SK-N-SH treated with all-trans-retinoic acid at 6 μM for 48 hours (cell line): ENCODE measurements at regions not wholly inside any gene's neighbourhood (a gene's known extent, or its start where the extent isn't known, plus 50 kb on each side); places are given as distances from the start of the nearest gene placed in this dataset.
A peak's percentile ranks its signal among the peaks of the same experiment; 100 is the strongest.

Experiments
- ATAC-seq: fragments of 200-7000 bp; cut with Tn5 transposase; 3 replicates; pipeline ENCODE4 v1.9.1; 2020; ENCODE audit warnings: mild to moderate bottlenecking, moderate library complexity
- ARNTL ChIP-seq: fragments of 450-650 bp; formaldehyde crosslinking; IDR thresholded peaks from 2 replicates; pipeline ENCODE4 v1.5.0; 2020; ENCODE audit warnings: low read depth, mild to moderate bottlenecking, moderate library complexity, borderline replicate concordance
- BACH2 ChIP-seq: fragments of 250-450 bp; sonication (Bioruptor Pico); IDR thresholded peaks from 2 replicates; pipeline ENCODE4 v1.9.0; 2021; ENCODE audit warnings: mild to moderate bottlenecking, borderline replicate concordance
- CSDC2 ChIP-seq: fragments of 250-450 bp; sonication (Bioruptor Pico); IDR thresholded peaks from 2 replicates; pipeline ENCODE4 v1.5.0; 2020; ENCODE audit warnings: mild to moderate bottlenecking, moderate library complexity
- ESRRG ChIP-seq: fragments of 250-450 bp; sonication (Bioruptor Pico); IDR thresholded peaks from 2 replicates; pipeline ENCODE4 v1.6.1; 2021; ENCODE audit warnings: mild to moderate bottlenecking
- OSR1 ChIP-seq: fragments of 250-450 bp; sonication (Bioruptor Pico); IDR thresholded peaks from 2 replicates; pipeline ENCODE4 v1.8.0; 2022; ENCODE audit warnings: moderate library complexity, mild to moderate bottlenecking, inconsistent platforms
- PATZ1 ChIP-seq: fragments of 250-450 bp; sonication (Bioruptor Pico); IDR thresholded peaks from 2 replicates; pipeline ENCODE4 v1.8.0; 2020; ENCODE audit warnings: mild to moderate bottlenecking, moderate library complexity, borderline replicate concordance
- PPARA ChIP-seq: fragments of 250-450 bp; sonication (Bioruptor Pico); IDR thresholded peaks from 2 replicates; pipeline ENCODE4 v1.5.0; 2020; ENCODE audit warnings: mild to moderate bottlenecking, borderline replicate concordance
- RARB ChIP-seq: fragments of 250-450 bp; sonication (Bioruptor Pico); IDR thresholded peaks from 2 replicates; pipeline ENCODE4 v1.8.0; 2021; ENCODE audit warnings: mild to moderate bottlenecking, moderate library complexity
- SNAI2 ChIP-seq: fragments of 250-450 bp; sonication (Bioruptor Pico); IDR thresholded peaks from 2 replicates; pipeline ENCODE4 v1.5.0; 2020; ENCODE audit warnings: mild to moderate bottlenecking, moderate library complexity
- TCF4 ChIP-seq: fragments of 250-450 bp; sonication (Bioruptor Pico); IDR thresholded peaks from 2 replicates; pipeline ENCODE4 v1.8.0; 2021; ENCODE audit warnings: mild to moderate bottlenecking, moderate library complexity, borderline replicate concordance
- TOX ChIP-seq: fragments of 250-450 bp; sonication (Bioruptor Pico); IDR thresholded peaks from 2 replicates; pipeline ENCODE4 v1.8.0; 2021; ENCODE audit warnings: mild to moderate bottlenecking, moderate library complexity, borderline replicate concordance
- ZC3H10 ChIP-seq: fragments of 250-450 bp; sonication (Bioruptor Pico); IDR thresholded peaks from 2 replicates; pipeline ENCODE4 v1.5.1; 2021; ENCODE audit warnings: mild to moderate bottlenecking, moderate library complexity
- ZFP3 ChIP-seq: fragments of 250-450 bp; sonication (Bioruptor Pico); IDR thresholded peaks from 2 replicates; pipeline ENCODE4 v1.5.0; 2020; ENCODE audit warnings: mild to moderate bottlenecking, moderate library complexity
- ZFP30 ChIP-seq: fragments of 450-650 bp; formaldehyde crosslinking; IDR thresholded peaks from 2 replicates; pipeline ENCODE4 v1.5.0; 2022; ENCODE audit warnings: mild to moderate bottlenecking, moderate library complexity
- ZNF565 ChIP-seq: fragments of 450-650 bp; formaldehyde crosslinking; conservative IDR thresholded peaks from 2 replicates; pipeline ENCODE4 v1.5.0; 2020; ENCODE audit warnings: low read depth, mild to moderate bottlenecking, moderate library complexity
- ZNF70 ChIP-seq: fragments of 450-650 bp; formaldehyde crosslinking; IDR thresholded peaks from 2 replicates; pipeline ENCODE4 v1.5.0; 2020; ENCODE audit warnings: mild to moderate bottlenecking, moderate library complexity
- ZNF8 ChIP-seq: fragments of 450-650 bp; formaldehyde crosslinking; IDR thresholded peaks from 2 replicates; pipeline ENCODE4 v1.5.0; 2020; ENCODE audit warnings: mild to moderate bottlenecking, moderate library complexity
- TF ChIP-seq, protein P1 (sequence below): fragments of 250-450 bp; sonication (Bioruptor Pico); IDR thresholded peaks from 2 replicates; pipeline ENCODE4 v1.5.0; 2020; ENCODE audit warnings: mild to moderate bottlenecking, moderate library complexity
- TF ChIP-seq, protein P2 (sequence below): fragments of 250-450 bp; sonication (Bioruptor Pico); IDR thresholded peaks from 2 replicates; pipeline ENCODE4 v1.5.1; 2021; ENCODE audit warnings: mild to moderate bottlenecking, moderate library complexity
- TF ChIP-seq, protein P3 (sequence below): fragments of 250-450 bp; sonication (Bioruptor Pico); IDR thresholded peaks from 2 replicates; pipeline ENCODE4 v1.8.0; 2021; ENCODE audit warnings: low read depth, mild to moderate bottlenecking, moderate library complexity, borderline replicate concordance

DNA sequence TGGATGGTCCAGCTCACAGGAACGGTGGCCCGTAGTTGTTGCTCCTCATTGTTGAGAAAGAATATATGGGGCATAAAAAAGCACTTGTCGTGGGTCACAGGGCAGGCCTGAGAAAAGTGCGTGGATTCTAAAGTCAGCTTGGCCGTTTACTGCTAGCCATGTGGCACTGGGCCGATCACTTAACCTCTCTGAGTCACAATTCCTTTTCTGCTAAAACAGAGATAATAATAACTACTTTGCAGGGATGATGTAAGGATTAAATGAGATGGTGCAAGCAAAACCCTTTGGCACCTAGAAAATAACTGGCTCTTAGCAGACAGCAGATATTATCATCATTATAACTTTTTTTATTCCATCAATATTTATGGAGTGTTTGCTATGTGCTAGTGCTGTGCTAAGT, 579.7 kb downstream of the CCDC171 start (continued):
- TF ChIP-seq, protein P1, sequence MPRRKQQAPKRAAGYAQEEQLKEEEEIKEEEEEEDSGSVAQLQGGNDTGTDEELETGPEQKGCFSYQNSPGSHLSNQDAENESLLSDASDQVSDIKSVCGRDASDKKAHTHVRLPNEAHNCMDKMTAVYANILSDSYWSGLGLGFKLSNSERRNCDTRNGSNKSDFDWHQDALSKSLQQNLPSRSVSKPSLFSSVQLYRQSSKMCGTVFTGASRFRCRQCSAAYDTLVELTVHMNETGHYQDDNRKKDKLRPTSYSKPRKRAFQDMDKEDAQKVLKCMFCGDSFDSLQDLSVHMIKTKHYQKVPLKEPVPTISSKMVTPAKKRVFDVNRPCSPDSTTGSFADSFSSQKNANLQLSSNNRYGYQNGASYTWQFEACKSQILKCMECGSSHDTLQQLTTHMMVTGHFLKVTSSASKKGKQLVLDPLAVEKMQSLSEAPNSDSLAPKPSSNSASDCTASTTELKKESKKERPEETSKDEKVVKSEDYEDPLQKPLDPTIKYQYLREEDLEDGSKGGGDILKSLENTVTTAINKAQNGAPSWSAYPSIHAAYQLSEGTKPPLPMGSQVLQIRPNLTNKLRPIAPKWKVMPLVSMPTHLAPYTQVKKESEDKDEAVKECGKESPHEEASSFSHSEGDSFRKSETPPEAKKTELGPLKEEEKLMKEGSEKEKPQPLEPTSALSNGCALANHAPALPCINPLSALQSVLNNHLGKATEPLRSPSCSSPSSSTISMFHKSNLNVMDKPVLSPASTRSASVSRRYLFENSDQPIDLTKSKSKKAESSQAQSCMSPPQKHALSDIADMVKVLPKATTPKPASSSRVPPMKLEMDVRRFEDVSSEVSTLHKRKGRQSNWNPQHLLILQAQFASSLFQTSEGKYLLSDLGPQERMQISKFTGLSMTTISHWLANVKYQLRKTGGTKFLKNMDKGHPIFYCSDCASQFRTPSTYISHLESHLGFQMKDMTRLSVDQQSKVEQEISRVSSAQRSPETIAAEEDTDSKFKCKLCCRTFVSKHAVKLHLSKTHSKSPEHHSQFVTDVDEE (CRISPR knock-in tag) = no peak
- TF ChIP-seq ZC3H10 (CRISPR knock-in tag) (no peak), CSDC2 (CRISPR knock-in tag) (no peak), ZNF8 (CRISPR knock-in tag) (no peak), ZFP30 (CRISPR knock-in tag) (no peak), ZNF70 (no peak), OSR1 (CRISPR knock-in tag) (no peak), RARB (CRISPR knock-in tag) (no peak), ESRRG (CRISPR knock-in tag) (no peak), BACH2 (CRISPR knock-in tag) (no peak)

- no peak for ATAC-seq
- TF ChIP-seq OSR1 (CRISPR knock-in tag) (no peak), PPARA (CRISPR knock-in tag) (no peak), ZNF8 (CRISPR knock-in tag) (no peak), ZFP3 (no peak), ZNF565 (CRISPR knock-in tag) (no peak), ZC3H10 (CRISPR knock-in tag) (no peak), ZFP30 (CRISPR knock-in tag) (no peak), PATZ1 (CRISPR knock-in tag) (no peak), TCF4 (no peak), SNAI2 (no peak), RARB (CRISPR knock-in tag) (no peak), TOX (CRISPR knock-in tag) (no peak), ARNTL (CRISPR knock-in tag) (no peak), CSDC2 (CRISPR knock-in tag) (no peak)
- TF ChIP-seq, protein P2, sequence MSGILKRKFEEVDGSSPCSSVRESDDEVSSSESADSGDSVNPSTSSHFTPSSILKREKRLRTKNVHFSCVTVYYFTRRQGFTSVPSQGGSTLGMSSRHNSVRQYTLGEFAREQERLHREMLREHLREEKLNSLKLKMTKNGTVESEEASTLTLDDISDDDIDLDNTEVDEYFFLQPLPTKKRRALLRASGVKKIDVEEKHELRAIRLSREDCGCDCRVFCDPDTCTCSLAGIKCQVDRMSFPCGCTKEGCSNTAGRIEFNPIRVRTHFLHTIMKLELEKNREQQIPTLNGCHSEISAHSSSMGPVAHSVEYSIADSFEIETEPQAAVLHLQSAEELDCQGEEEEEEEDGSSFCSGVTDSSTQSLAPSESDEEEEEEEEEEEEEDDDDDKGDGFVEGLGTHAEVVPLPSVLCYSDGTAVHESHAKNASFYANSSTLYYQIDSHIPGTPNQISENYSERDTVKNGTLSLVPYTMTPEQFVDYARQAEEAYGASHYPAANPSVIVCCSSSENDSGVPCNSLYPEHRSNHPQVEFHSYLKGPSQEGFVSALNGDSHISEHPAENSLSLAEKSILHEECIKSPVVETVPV (CRISPR knock-in tag) = no peak
Measured at GRCh38 chr9:16133032-16133431, 580.2 kb downstream of the CCDC171 start.

GRCh38 chr9:16133556-16134227, 580.8 kb downstream of the CCDC171 start:
- ATAC-seq = peak; percentile 84
- TF ChIP-seq ESRRG (CRISPR knock-in tag) (no peak), ARNTL (CRISPR knock-in tag) (no peak), ZFP3 (no peak), ZFP30 (CRISPR knock-in tag) (no peak), PATZ1 (CRISPR knock-in tag) (no peak), RARB (CRISPR knock-in tag) (no peak), ZC3H10 (CRISPR knock-in tag) (no peak), SNAI2 (no peak), OSR1 (CRISPR knock-in tag) (no peak), ZNF8 (CRISPR knock-in tag) (no peak), CSDC2 (CRISPR knock-in tag) (no peak), ZNF70 (no peak), TCF4 (no peak), ZNF565 (CRISPR knock-in tag) (no peak)
- TF ChIP-seq, protein P1 (CRISPR knock-in tag) = no peak
- TF ChIP-seq, protein P3, sequence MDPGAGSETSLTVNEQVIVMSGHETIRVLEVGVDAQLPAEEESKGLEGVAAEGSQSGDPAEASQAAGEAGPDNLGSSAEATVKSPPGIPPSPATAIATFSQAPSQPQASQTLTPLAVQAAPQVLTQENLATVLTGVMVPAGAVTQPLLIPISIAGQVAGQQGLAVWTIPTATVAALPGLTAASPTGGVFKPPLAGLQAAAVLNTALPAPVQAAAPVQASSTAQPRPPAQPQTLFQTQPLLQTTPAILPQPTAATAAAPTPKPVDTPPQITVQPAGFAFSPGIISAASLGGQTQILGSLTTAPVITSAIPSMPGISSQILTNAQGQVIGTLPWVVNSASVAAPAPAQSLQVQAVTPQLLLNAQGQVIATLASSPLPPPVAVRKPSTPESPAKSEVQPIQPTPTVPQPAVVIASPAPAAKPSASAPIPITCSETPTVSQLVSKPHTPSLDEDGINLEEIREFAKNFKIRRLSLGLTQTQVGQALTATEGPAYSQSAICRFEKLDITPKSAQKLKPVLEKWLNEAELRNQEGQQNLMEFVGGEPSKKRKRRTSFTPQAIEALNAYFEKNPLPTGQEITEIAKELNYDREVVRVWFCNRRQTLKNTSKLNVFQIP (CRISPR knock-in tag) = no peak
- TF ChIP-seq, protein P2 (CRISPR knock-in tag) = no peak
- TF ChIP-seq, all 23 proteins: peak for 0
